Esophagus muscularis mucosa (tissue), 4 donors: ENCODE measurements at regions not wholly inside any gene's neighbourhood (a gene's known extent, or its start where the extent isn't known, plus 50 kb on each side); places are given as distances from the start of the nearest gene placed in this dataset.

Experiments used
- DNase-seq: peaks from one replicate; pipeline ENCODE4 v3.0.0-alpha.2; 2017; ENCODE audit errors: extremely low spot score
- H3K27ac ChIP-seq, 4 donors: fragments of 200-600 bp; sonication (generic); replicated peaks in 1 of 4; 1 replicate in 3 of 4; 2 replicates in 1 of 4; pipeline ENCODE4 v1.5.1; 2016 to 2019; ENCODE audit warnings: mild to moderate bottlenecking in 1 of 4
- H3K27me3 ChIP-seq, 4 donors: fragments of 200-600 bp; sonication (generic); one replicate each; pipeline versions ENCODE4 v1.5.1 to v1.6.0; 2016 to 2019
- H3K36me3 ChIP-seq, 4 donors: fragments of 200-600 bp; sonication (generic); one replicate each; pipeline ENCODE4 v1.5.1; 2016 to 2019
- H3K4me1 ChIP-seq, 4 donors: fragments of 200-600 bp; sonication (generic); one replicate each; pipeline ENCODE4 v1.5.1; 2016 to 2019
- H3K4me3 ChIP-seq, 4 donors: fragments of 200-600 bp; sonication (generic); 1 replicate in 2 of 4; 2 replicates in 2 of 4; pipeline ENCODE4 v1.5.1; 2016 to 2019; ENCODE audit warnings: mild to moderate bottlenecking in 4 of 4, moderate library complexity in 1 of 4
- H3K9me3 ChIP-seq, 4 donors: fragments of 200-600 bp; sonication (generic); 1 replicate in 3 of 4; 2 replicates in 1 of 4; pipeline ENCODE4 v1.5.1; 2016 to 2019
- CTCF ChIP-seq, 3 experiments: fragments of 200-600 bp in 2 of 3; fragments of 450-650 bp in 1 of 3; sonication (generic) in 2 of 3; IDR thresholded peaks; one replicate each; pipeline ENCODE4 v1.5.1; 2017 to 2019; ENCODE audit warnings: antibody characterized with exemption in 3 of 3, mild to moderate bottlenecking in 2 of 3, moderate library complexity in 1 of 3
- EP300 ChIP-seq: sonication (generic); formaldehyde crosslinking; IDR thresholded peaks from one replicate; pipeline ENCODE4 v1.6.1; 2017; ENCODE audit warnings: antibody characterized with exemption
- POLR2A ChIP-seq: fragments of 450-650 bp; IDR thresholded peaks from one replicate; pipeline ENCODE4 v1.6.1; 2017; ENCODE audit warnings: antibody characterized with exemption, moderate library complexity, mild to moderate bottlenecking, low read depth
- POLR2AphosphoS5 ChIP-seq, 2 donors: sonication (generic); formaldehyde crosslinking; IDR thresholded peaks; one replicate each; pipeline ENCODE4 v1.6.1; 2017; ENCODE audit warnings: antibody characterized with exemption in 2 of 2
- WGBS: methylation state at CpG from one replicate; pipeline ENCODE4 v1.1.5; 2018; 5-methylcytosine and 5-hydroxymethylcytosine counted together
- intact Hi-C: fragments of 100-400 bp; cut with DNase I; formaldehyde crosslinking; loops from one replicate; pipeline ENCODE4 v1.15.1; 2023

- Histone ChIP-seq H3K27me3 (no peaks in the 10 kb centered on the region), H3K9me3 (no peaks in the 10 kb centered on the region), H3K27ac (no peak overlapping the region), H3K4me1 (no peaks in the 10 kb centered on the region), H3K4me3 (no peak overlapping the region), H3K36me3 (no peaks in the 10 kb centered on the region)
- TF ChIP-seq EP300 (no peak), CTCF (IDR thresholded peaks at IDR 0.05) (no peak), POLR2A (no peak), POLR2AphosphoS5 (IDR thresholded peaks at IDR 0.05) (no peak)
- WGBS = 37% methylated on average over 2 of the region's 2 CpGs
- no peak for DNase-seq
- intact Hi-C loops = no loop called here
Observed at GRCh38 chr1:98402860-98403259, 258.7 kb upstream of the SNX7 start.

- 88% methylated on average over 2 of the region's 2 CpGs for WGBS
- Histone ChIP-seq H3K27me3 (no peaks in the 10 kb centered on the region), H3K9me3 (no peaks in the 10 kb centered on the region), H3K4me1 (no peaks in the 10 kb centered on the region), H3K27ac (no peak overlapping the region), H3K36me3 (no peaks in the 10 kb centered on the region), H3K4me3 (no peak overlapping the region)
- TF ChIP-seq EP300 (no peak), POLR2AphosphoS5 (IDR thresholded peaks at IDR 0.05) (no peak), POLR2A (no peak), CTCF (IDR thresholded peaks at IDR 0.05) (no peak)
- intact Hi-C loops = no loop called here
- no peak for DNase-seq
Observed at GRCh38 chr1:98400446-98400845, 261.1 kb upstream of the SNX7 start.

GRCh38 chr1:98399218-98399617 lies 262.3 kb upstream of the SNX7 start:
- Histone ChIP-seq H3K36me3 (no peaks in the 10 kb centered on the region), H3K27ac (no peak overlapping the region), H3K27me3 (no peaks in the 10 kb centered on the region), H3K4me3 (no peak overlapping the region), H3K9me3 (no peaks in the 10 kb centered on the region), H3K4me1 (no peaks in the 10 kb centered on the region)
- no peak for DNase-seq
- TF ChIP-seq POLR2AphosphoS5 (IDR thresholded peaks at IDR 0.05) (no peak), CTCF (IDR thresholded peaks at IDR 0.05) (no peak), POLR2A (no peak), EP300 (no peak)
- WGBS = 85% methylated on average over 1 of the region's 1 CpG
- intact Hi-C loops = no loop called here

GRCh38 chr1:98398649-98399048 lies 262.9 kb upstream of the SNX7 start:
- TF ChIP-seq POLR2A = no peak
- no peak for TF ChIP-seq CTCF (IDR thresholded peaks at IDR 0.05)
- no peak for TF ChIP-seq EP300
- TF ChIP-seq POLR2AphosphoS5 (IDR thresholded peaks at IDR 0.05) = no peak
- no peak overlapping the region for H3K4me3 ChIP-seq
- DNase-seq = no peak
- no peaks in the 10 kb centered on the region for H3K4me1 ChIP-seq
- H3K27ac ChIP-seq = no peak overlapping the region
- H3K9me3 ChIP-seq = no peaks in the 10 kb centered on the region
- H3K27me3 ChIP-seq = no peaks in the 10 kb centered on the region
- WGBS = 14% methylated on average over 2 of the region's 2 CpGs
- intact Hi-C loops = no loop called here
- H3K36me3 ChIP-seq = no peaks in the 10 kb centered on the region

DNA sequence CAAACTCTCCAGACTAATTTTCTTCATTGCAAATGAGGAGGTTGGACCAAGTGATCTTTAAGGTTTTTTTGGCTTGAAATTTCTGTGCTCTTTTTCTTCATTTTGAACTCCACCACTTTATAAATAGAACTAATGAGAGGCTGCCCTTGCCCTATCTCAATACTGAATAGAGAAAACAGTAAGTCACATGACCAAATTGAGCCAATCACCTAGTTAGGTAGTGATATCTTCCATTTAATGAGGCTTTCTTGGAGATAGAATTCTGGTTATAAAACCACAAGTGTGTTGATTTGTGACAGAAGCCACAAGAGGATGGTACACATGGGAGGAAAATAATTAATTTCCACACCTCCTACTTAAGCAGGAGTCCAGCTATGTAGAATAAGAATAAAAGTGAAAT lies 263.4 kb upstream of the SNX7 start:
- no peaks in the 10 kb centered on the region for H3K36me3 ChIP-seq
- H3K27me3 ChIP-seq = no peaks in the 10 kb centered on the region
- H3K9me3 ChIP-seq = no peaks in the 10 kb centered on the region
- H3K4me1 ChIP-seq = no peaks in the 10 kb centered on the region
- no peak overlapping the region for H3K4me3 ChIP-seq
- intact Hi-C loops = no loop called here
- DNase-seq = no peak
- no peak for TF ChIP-seq POLR2AphosphoS5 (IDR thresholded peaks at IDR 0.05)
- no peak for TF ChIP-seq POLR2A
- TF ChIP-seq CTCF (IDR thresholded peaks at IDR 0.05) = no peak
- no peak for TF ChIP-seq EP300
- H3K27ac ChIP-seq = no peak overlapping the region
